ENCODE measurements at regions not wholly inside any gene's neighbourhood (a gene's known extent, or its start where the extent isn't known, plus 50 kb on each side); places are given as distances from the start of the nearest gene placed in this dataset.
"Not testable (repeated sequence)": the region's sequence is repeated elsewhere in the genome, so short reads cannot be mapped to it uniquely, and the experiment has no call there.

DNA sequence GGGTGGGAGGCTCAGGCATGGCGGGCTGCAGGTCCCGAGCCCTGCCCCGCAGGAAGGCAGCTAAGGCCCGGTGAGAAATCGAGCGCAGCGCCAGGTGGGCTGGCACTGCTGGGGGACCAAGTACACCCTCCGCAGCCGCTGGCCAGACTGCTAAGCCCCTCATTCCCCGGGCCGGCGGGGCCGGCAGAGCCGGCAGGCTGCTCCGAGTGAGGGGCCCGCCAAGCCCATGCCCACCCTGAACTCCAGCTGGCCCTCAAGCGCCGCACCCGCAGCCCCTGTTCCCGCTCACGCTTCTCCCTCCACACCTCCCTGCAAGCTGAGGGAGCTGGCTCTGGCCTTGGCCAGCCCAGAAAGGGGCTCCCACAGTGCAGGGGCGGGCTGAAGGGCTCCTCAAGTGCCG is 1361.1 kb upstream of the ZEB2 start:
- not testable (repeated sequence) for FAIRE-seq; DNase-seq (ENCODE audit: insufficient read length, low spot score)

DNA sequence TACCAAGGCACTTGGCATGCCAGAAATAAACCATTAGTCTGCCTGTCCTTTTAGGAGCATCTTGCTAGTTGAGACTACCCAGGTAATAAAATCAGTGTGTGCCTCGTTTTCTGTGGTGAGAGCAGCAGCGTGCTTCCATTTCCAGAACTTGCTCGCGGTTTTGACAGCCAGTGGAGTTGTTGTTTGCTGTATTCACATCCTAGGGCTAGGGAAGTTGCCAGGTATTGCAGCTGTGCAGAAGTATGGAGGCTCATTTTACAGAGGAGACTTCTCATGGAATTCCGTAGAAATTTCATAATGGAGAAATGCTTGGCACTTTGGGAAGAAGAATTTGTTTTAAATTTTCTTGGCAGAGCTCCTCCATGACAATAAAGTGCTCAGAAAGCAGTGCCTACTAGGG is 1355.1 kb upstream of the ZEB2 start:
- FAIRE-seq (no peak), DNase-seq (ENCODE audit: insufficient read length, low spot score) (no peak)

DNA sequence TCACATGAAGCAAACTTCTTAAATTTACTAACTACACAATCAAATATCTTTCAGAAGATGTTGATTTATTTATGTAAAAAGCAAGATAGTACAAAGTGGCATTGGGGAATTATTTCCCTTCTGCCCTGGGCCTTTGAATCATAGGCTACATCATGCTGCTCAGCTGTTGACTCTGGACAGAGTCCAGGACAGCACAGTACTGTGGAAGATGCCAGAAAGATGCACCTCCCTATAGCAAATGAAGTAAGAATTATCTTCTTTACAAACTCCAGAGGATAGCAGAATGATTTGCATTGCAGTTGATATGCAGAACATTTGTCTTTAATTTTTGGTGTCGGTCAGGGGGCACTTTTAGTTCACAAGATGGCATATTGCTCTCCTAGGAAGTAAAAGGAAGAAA is 1354.5 kb upstream of the ZEB2 start:
- DNase-seq (ENCODE audit: insufficient read length, low spot score): no peak
- no peak for FAIRE-seq

DNA sequence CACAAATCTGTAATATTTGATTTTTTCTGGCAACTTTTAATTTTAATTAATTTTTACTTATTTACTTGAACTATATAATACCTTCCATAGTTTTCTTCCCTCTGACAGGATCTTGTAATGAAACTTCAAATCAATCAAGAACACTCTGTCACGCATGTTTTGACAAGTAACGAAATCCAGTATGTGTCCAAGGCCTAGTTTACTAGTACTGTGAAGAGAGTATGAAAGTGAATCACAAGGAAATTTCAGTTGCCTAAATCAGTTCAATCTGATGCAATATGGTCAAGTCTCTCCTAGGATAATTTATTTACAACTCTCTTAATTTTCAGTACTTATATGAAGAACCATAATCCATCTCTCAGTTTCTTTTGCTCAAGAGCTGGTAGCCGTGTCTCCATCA is 1344.6 kb upstream of the ZEB2 start:
- FAIRE-seq (no peak), DNase-seq (ENCODE audit: insufficient read length, low spot score) (no peak)

DNA sequence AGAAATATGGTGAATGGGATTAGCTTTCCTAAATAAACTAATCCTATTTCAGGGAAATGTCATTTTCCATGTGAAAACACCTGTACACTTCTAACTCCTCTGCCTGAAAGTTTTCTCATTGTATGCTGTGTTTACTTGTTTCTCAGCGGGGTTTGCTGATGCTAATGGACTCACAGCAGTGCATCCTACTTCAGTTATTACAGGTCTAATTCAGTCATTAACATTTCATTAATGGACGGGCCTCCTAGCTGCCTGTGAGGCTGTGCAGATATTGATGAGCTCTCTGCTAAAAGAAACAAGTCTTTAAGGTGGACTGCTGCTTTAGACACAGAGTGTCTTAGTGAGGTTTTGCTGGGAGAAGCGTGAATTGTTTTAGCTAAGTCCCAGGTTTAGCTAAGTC is 1342.0 kb upstream of the ZEB2 start:
- DNase-seq (ENCODE audit: insufficient read length, low spot score): no peak
- no peak for FAIRE-seq

DNA sequence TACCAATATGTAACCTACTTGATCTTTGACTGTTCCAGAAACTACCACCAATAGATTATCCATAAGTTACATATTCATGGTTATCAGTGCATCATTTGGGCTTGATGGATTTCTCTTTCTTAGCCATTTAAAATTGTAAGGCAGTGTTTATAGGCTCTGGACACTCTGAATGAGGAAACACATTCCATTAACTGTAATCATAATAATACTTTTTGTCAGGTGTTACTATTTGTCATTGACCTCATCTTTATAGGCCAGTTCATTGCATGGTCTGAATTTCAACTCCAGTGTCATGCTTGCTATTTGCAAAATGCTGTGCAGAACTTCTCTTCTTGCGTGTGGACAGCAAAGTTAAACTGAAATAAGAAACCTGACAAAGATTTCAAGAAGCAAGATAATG is 1340.2 kb upstream of the ZEB2 start:
- DNase-seq (ENCODE audit: insufficient read length, low spot score): no peak
- no peak for FAIRE-seq

DNA sequence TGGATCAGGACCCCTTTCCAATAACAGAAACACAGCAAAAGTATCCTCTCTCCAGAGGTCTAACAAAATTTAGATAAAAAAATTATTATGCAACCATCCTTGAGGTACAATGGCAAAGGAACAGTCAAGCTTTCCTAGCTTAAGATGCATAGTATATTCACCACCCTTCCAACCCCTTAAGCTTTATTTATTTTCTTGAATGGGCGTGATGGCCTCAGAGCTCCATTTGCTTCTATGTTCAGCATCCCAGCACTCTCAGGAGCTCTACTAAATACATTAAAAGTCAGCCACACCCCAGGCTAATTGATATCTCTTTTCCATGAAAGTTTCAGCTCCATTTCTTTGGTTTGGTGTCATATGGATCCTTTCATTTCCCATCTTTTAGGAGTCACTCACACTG is 1335.2 kb upstream of the ZEB2 start:
- FAIRE-seq (no peak), DNase-seq (ENCODE audit: insufficient read length, low spot score) (no peak)

DNA sequence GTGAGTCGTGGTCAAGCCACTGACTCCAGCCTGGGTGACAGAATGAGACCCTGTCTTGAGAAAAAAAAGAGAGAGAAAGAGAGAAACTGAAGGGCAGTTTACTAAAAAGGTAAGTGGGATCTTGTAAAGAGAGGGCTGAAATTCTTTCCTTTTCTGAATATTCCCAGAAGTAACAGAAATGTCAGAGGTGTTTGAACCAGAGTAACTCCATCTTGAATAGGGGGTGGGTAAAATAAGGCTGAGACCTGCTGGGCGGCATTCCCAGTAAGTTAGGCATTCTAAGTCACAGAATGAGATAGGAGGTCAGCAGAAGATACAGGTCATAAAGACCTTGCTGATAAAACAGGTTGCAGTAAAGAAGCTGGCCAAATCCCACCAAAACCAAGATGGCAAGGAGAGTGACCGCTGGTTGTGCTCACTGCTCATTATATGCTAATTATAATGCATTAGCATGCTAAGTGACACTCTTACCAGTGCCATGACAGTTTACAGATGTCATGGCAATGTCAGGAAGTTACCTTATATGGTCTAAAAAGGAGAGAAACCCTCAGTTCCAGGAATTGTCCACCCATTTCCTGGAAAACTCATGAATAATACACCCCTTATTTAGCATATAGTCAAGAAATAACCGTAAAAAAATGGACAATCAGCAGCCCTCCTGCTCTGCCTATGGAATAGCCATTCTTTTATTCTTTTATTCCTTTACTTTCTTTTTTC is 1334.3 kb upstream of the ZEB2 start:
- no peak for DNase-seq (ENCODE audit: insufficient read length, low spot score)
- no peak for FAIRE-seq

DNA sequence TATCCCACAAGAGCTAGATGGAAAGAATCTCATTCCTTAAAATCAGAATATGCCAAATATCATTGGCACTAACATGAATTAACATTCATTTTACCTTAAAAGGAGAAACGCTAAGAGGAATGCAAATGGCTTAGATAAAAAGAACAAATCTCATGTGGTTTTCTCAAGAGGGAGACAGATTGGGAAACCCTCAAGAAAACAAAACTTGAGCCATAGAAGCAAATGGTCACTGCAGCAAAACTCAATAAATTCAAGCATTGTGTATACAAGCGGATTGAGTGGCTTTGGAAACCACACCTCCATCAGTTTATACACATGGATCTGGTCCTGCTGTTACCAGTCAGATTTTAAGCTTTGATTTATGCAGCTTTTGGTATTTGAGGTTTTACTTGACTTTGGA is 1331.8 kb upstream of the ZEB2 start:
- no peak for DNase-seq (ENCODE audit: insufficient read length, low spot score)

DNA sequence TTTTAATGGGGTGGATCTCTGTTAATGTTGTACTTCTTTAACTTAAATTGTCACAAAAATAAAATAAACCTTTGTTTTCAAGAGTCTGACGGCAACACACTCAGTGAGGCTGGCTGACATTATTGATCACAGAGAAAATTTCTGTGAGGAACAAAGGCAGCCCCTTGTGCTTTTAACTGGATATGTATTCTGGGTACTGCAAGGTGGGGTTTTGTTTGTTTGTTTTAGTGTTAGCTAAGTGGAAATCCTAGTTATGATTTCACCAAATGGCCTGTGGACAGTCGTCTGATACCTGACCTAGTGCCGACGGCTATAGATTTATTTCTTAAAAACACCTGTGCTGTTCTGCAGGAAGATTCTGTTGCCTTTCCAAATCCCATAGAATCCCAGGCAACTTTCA is 1329.5 kb upstream of the ZEB2 start:
- DNase-seq (ENCODE audit: insufficient read length, low spot score) (no peak), FAIRE-seq (no peak)

More for the DNA sequence above, 1331.8 kb upstream of the ZEB2 start:
- FAIRE-seq: no peak

DNA sequence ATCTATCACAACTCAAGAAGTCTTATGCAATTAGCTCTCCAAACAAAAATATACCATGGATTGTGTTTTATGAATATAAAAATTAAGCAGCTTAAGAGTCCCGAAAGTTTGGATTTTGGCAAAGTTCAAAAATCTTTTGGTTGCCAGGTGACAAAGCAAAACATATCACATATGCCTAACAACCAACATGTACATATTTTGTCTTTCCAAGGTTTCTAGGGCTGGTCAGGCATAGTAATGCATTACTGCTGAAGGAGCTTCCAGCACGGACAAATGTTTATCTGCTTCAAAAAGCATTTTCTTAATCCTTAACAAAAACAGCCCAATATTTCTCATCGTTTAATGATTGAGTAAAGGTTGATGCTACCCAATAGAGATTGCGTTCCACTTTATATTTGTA is 1327.1 kb upstream of the ZEB2 start:
- no peak for FAIRE-seq
- DNase-seq (ENCODE audit: insufficient read length, low spot score): no peak

DNA sequence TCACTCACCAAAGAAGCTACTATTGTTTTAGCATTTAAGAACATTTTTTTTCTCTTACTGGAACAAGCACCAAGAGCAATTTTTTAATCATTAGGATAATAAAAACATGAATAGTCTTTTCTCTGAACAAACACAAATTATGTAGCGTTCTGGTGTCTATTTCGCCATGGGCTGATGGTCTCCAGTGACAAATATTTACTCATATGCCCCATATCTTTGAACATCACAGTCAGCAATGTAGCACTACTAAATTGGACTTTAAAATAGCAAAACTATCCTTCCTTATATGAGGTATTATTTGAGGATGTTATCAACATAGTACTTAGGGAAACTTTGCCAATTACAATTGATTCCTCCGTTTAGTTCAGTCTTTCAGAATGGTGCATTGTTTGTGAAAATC is 1326.0 kb upstream of the ZEB2 start:
- DNase-seq (ENCODE audit: insufficient read length, low spot score) (no peak), FAIRE-seq (no peak)

DNA sequence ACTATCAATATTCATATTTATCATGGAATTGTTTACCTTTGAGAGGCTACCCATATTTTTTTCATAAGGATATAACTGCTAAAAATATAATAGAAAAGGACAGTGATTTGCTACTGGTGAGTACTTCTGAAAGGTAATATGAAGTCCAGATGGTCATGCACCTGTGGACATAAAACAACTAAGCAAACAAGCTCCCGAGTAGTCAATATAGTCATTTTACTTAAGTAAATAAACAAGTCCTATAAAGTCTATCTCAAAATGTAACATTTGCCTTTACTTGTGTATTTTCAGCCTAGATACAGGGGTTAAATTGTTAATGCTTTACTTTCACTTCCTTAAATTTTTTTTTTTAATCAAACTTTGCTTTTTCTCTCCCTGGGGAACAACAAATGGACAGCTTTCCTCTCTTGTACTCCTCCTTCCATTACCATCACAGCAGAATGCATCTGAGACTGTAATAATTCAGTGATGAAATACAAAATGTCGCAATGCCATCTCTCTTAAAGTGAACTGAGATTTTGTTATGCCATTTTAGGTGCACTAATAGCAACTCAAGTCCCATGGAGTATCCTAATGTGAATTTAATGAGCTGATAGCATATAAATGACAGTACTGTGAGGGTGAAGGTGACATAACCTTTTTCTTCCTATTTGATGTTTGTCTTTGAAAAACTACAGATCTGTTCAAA is 1325.4 kb upstream of the ZEB2 start:
- FAIRE-seq: no peak
- no peak for DNase-seq (ENCODE audit: insufficient read length, low spot score)

DNA sequence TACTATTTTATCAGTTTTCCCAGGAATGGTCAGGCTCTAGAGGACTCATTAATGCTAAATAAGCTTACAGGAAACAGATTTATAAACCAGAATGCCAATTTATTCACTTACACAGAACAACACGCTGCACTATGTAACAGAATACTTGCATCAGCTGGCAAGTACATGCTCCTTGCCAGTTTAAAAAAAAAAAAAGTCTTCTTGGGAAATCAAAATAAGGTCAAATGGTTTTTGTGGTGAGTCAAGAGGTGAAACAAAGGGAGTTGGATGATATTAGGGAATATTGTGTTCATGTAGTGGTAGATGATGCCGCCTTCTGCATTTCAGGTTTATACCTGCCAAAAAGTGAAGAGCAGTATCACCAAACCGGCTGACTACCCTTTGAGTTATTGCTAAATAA is 1322.1 kb upstream of the ZEB2 start:
- FAIRE-seq: no peak
- no peak for DNase-seq (ENCODE audit: insufficient read length, low spot score)

DNA sequence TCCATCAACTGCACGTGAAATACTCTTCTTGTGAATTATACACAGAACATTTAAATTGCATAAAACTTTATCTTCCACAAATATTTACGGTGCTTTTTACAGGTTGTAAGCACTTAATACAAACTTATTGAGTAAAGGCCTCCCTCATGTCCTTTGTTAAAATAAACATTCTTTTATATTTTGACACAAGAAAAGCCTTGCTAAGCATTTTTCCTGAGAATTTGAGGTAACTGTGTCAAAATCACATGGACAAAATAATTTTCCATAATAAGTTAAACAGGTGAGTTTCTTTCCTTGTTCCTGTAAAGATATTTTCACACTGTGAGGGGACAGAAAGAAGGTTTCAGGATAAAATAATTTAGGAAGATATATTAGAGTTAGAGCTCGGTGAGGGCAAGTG is 1317.1 kb upstream of the ZEB2 start:
- DNase-seq (ENCODE audit: insufficient read length, low spot score): no peak
- FAIRE-seq: no peak

DNA sequence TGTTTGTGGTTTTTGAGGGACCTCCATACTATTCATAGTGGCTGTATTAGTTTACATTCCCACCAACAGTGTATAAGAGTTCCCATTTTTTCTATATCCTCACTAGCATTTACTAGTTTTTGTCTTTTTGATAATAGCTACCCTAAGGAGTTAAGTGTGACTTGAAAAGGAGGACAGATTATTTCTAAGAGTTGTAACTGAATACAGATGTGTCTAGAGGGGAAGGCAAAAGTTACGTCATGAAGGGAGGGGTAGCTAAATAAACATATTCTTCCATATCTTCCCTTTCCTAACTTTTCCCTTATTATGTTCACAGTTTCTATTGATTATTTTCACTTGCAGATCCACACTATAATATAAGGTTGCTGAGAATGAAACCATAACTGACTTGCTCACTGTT is 1315.7 kb upstream of the ZEB2 start:
- no peak for FAIRE-seq
- DNase-seq (ENCODE audit: insufficient read length, low spot score): no peak

DNA sequence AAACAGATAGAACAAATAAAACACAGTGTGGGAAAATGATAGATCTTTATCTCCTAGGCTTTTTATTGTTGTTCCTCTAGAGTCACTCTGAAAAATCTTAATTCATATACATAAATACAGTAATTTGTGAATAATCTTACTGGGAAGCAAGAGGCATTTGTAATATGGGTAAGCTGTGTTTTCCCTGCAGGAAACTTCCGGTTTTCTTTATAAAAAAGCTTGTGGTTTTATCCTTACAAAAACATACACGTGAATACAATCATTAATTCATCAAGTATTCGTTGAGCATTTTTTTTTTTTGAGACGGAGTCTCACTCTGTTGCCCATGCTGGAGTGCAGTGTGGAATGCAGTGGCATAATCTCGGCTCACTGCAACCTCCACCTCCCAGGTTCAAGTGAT is 1312.8 kb upstream of the ZEB2 start:
- no peak for DNase-seq (ENCODE audit: insufficient read length, low spot score)
- no peak for FAIRE-seq

DNA sequence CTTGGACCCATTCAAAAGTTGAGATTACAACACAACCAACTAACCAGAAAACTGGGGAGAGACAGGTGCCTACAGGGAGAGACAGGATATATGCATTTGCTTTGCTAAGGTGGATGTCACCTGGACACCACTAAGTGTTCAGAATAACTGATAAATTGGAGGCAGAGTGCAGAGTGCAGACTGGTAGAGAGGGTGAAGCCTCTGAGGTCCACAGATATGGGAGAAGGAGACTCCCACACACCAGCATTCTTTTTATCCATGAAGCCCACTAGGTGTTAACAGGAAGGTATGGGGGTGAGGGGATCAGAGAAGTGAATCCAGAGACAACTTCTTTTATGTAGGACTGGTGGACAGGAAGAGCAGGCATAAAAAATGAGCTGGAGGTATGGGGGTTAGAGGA is 1310.0 kb upstream of the ZEB2 start:
- no peak for FAIRE-seq

DNA sequence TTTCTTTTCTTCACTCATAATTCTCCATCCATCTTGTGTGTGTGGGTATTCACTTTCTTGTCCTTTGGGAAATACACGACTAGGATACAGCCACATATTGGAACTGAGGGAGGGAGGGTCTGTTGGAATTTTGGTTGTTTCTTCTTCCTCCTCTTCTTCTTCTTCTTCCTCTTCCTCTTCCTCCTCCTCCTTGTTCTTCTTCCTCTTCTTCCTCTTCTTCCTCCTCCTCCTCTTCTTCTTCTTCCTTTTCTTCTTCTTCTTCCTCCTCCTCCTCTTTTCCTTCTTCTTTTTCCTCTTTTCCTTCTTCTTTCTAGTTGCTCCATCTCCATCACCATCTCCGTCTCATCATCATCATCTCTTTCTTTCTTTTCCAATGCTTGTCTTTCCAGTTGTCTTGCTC is 1307.3 kb upstream of the ZEB2 start:
- DNase-seq (ENCODE audit: insufficient read length, low spot score): no peak
- no peak for FAIRE-seq

More for the DNA sequence above, 1310.0 kb upstream of the ZEB2 start:
- DNase-seq (ENCODE audit: insufficient read length, low spot score): no peak

DNA sequence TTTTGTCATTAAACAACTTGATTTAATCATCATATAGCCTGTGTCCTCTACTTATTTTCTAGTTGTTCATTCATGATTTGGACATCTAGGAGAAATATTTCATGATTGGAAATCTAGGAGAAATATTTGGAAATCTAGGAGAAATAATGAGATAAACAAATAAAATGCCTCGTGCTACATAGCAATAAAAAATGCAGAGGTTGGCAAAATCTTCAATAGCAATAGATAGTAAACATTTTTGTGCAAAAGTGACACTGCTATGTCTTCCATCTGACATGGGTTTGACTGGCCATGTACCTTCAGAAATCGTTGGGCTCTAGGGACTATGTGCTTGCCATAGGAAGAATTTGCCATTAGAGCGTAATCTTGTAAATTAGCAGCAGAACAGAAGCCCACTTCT is 1304.5 kb upstream of the ZEB2 start:
- FAIRE-seq: no peak
- DNase-seq (ENCODE audit: insufficient read length, low spot score): no peak

DNA sequence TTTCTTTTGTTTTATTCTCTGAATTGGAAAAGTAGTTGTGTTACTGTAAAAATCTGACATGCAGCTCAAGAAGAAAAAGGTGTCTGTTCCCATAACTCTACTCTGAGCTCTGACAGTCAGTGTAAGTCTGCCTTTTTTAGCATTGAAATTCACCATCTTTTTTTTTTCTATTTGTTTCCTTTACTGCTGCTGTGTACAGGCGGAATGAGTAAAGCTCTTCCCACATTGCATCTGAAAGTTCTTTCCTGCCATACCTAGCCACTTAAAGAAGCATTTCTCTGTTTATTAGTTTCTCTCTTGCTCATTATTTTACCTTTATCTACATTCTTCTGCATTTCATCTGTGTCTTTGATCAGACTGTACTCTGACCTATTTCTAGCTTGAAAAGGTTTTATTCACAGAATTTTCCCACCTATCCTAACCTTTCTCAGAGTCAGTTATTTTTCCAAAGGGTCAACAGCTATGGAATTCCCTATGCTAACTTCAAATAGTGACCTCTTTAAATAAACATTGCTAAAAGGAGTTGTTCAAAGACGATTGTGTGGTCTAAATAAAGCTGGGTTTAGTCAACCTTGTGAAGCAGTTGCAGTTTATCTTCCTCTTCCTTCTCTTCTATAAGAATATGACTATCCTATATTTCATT is 1303.1 kb upstream of the ZEB2 start:
- DNase-seq (ENCODE audit: insufficient read length, low spot score) (no peak), FAIRE-seq (no peak)

DNA sequence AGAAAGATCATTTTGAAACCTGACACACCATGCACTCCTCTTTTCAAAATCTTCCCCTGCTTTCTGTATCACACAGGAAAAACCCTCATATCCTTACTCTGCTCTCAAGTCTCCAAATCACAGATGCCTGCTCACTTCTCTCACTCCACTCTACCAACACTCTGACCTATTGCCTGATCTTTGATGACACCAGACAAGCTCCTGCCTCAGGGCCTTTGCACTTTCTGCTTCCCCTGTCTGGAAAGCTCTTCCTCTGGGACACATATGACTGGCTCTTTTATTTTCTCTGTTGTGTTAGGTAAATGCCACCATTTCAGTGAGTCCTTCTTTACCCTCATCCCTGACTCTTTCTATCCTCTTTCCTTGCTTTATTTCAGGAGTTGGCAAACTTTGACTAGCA is 1300.7 kb upstream of the ZEB2 start:
- no peak for DNase-seq (ENCODE audit: insufficient read length, low spot score)
- FAIRE-seq: no peak

Data from HTR-8/SVneo (cell line).